ENCODE measurements at regions not wholly inside any gene's neighbourhood (a gene's known extent, or its start where the extent isn't known, plus 50 kb on each side); places are given as distances from the start of the nearest gene placed in this dataset.

DNA sequence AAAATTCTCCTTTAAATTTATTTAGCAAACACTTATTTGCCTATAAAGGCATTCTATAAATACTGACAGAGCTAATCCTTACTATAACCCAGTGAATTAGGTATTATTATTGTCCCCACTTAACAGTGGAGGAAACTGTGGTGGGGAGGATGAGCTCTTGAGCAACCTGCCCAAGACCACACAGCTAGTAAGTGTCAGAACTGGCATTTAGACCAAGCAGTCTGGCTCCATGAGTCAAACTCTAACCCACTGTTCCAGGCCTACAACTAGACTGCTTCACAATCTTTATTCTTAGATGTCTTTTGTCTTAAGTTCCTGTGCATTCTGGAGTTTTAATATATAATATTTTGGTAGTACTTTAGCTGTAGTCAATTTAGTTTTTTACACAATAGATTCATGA, 530.8 kb downstream of the BCKDHB start:
- no peak for TF ChIP-seq CTCF (IDR thresholded peaks at IDR 0.05)
- no peaks in the 10 kb centered on the region for H3K36me3 ChIP-seq
- no peaks in the 10 kb centered on the region for H3K9me3 ChIP-seq
- H3K27ac ChIP-seq, result no peak overlapping the region
- no peak for DNase-seq (ENCODE audit: low spot score in 2 of 2)
- H3K4me3 ChIP-seq, result no peak overlapping the region
- no peaks in the 10 kb centered on the region for H3K27me3 ChIP-seq
- peaks cover 0 to 3% of the 10 kb centered on the region in 2 donors for H3K4me1 ChIP-seq
- intact Hi-C loops (cut with DNase I), result no loop called here

GRCh38 chr6:80636689-80637088, 530.2 kb downstream of the BCKDHB start:
- H3K27ac ChIP-seq, result no peak overlapping the region
- no peaks in the 10 kb centered on the region for H3K36me3 ChIP-seq
- no peak for TF ChIP-seq CTCF (IDR thresholded peaks at IDR 0.05)
- H3K27me3 ChIP-seq, result no peaks in the 10 kb centered on the region
- intact Hi-C loops (cut with DNase I), result no loop called here
- no peaks in the 10 kb centered on the region for H3K9me3 ChIP-seq
- peaks cover 0 to 3% of the 10 kb centered on the region in 2 donors for H3K4me1 ChIP-seq
- H3K4me3 ChIP-seq, result no peak overlapping the region
- DNase-seq (ENCODE audit: low spot score in 2 of 2), result no peak

DNA sequence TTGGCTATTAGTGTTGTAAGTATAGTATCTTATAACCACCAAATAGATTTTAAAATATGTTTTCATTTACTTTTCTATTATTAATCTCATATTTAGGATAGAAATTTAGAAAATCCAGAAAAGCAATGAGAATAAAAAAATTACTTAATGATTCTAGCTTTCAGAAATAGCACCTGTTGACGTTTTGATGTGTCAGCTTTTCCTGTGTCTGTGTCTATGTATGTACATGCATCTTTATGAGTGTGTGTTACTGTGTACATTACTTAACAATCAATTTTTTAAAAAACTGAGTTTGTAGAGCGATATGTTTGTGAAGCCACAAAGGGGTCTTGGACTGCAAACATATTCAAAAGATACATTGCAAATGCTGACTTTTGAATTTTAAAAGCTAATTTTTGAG, 526.9 kb downstream of the BCKDHB start:
- Histone ChIP-seq H3K9me3 (peaks cover 0 to 11% of the 10 kb centered on the region in 2 donors), H3K27ac (no peak overlapping the region), H3K4me3 (no peak overlapping the region), H3K36me3 (no peaks in the 10 kb centered on the region), H3K27me3 (no peaks in the 10 kb centered on the region), H3K4me1 (no peaks in the 10 kb centered on the region)
- TF ChIP-seq CTCF (IDR thresholded peaks at IDR 0.05), result no peak
- no peak for DNase-seq (ENCODE audit: low spot score in 2 of 2)
- intact Hi-C loops (cut with DNase I), result no loop called here

DNA sequence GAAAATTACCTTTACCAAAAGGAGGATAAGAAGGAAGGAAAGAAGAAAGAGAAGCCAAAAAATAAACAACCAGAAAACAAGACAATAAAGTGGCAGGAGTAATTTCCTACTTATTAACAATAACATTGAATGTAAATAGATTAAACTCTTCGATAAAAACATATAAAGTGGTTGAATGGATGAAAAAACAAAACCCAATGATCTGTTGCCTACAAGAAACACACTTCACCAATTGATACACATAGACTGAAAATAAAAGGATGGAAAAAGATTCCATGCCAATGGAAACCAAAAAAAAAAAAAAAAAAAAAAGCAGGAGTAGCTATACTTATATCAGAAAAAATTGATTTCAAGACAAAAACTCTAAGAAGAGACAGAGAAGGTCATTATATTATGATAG, 518.9 kb downstream of the BCKDHB start:
- no peaks in the 10 kb centered on the region for H3K36me3 ChIP-seq
- H3K9me3 ChIP-seq, result peaks cover 3 to 21% of the 10 kb centered on the region in 2 donors
- TF ChIP-seq CTCF (IDR thresholded peaks at IDR 0.05), result no peak
- H3K4me3 ChIP-seq, result no peak overlapping the region
- intact Hi-C loops (cut with DNase I), result no loop called here
- no peaks in the 10 kb centered on the region for H3K4me1 ChIP-seq
- no peak for DNase-seq (ENCODE audit: low spot score in 2 of 2)
- no peak overlapping the region for H3K27ac ChIP-seq
- H3K27me3 ChIP-seq, result no peaks in the 10 kb centered on the region

DNA sequence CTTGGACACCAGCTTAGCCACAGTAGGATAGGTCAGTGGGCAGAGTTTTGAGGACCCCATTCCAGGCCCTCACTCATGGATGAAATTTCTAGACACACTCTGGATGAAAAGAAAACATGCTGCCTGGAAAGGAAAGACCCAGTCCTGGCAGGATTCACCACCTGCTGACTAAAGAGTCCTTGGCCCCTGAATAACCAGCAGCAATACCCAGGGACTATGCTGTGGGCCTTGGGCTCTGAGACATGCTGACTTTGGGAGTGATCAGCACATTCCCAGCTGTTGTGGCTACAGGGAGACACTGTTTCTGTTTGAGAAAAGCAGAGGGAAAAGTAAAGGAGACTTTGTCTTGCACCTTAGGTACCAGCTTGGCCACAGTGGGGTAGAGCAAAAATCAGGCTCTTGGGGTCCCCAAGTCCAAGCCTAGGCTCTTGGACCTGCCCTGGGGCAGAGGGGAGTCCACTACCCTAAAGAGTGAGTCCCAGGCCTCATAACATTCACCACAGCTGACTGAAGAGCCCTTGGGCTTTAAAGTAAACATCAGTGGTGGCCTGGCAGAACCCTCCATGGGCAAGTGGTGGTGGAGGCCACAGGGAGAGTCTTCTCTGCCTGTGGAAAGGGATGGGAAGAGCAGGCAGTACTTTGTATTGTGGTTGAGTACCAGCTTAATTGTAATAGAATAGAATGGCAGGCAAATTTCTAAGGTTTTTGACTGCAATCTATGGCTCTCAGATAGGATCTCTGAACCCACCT, 516.8 kb downstream of the BCKDHB start:
- Histone ChIP-seq H3K27me3 (no peaks in the 10 kb centered on the region), H3K4me1 (no peaks in the 10 kb centered on the region), H3K36me3 (no peaks in the 10 kb centered on the region), H3K9me3 (peaks cover 3 to 16% of the 10 kb centered on the region in 2 donors), H3K4me3 (no peak overlapping the region), H3K27ac (no peak overlapping the region)
- DNase-seq (ENCODE audit: low spot score in 2 of 2), result no peak
- no peak for TF ChIP-seq CTCF (IDR thresholded peaks at IDR 0.05)
- intact Hi-C loops (cut with DNase I), result no loop called here
